NB4 (cell line): ENCODE measurements at regions not wholly inside any gene's neighbourhood (a gene's known extent, or its start where the extent isn't known, plus 50 kb on each side); places are given as distances from the start of the nearest gene placed in this dataset.

Experiments used
- CTCF ChIP-seq: IDR thresholded peaks from one replicate; pipeline ENCODE4 v1.5.1; 2012; ENCODE audit warnings: low read depth, low read length
- MYC ChIP-seq: IDR thresholded peaks from 2 replicates; pipeline ENCODE4 v1.6.1; 2011; ENCODE audit warnings: low read depth, low read length
- POLR2A ChIP-seq: IDR thresholded peaks from 2 replicates; pipeline ENCODE4 v1.6.1; 2011; ENCODE audit warnings: mild to moderate bottlenecking; ENCODE audit not compliant: insufficient read length; ENCODE audit errors: extremely low read depth
- TF ChIP-seq, protein P1 (sequence below): IDR thresholded peaks from 2 replicates; pipeline ENCODE4 v1.6.1; 2011; ENCODE audit warnings: low read depth, low read length

GRCh38 chr17:34166352-34166751, 88.7 kb upstream of the CCL2 start:
- TF ChIP-seq CTCF (no peak), POLR2A (no peak), MYC (no peak)
- TF ChIP-seq, protein P1, sequence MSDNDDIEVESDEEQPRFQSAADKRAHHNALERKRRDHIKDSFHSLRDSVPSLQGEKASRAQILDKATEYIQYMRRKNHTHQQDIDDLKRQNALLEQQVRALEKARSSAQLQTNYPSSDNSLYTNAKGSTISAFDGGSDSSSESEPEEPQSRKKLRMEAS: no peak
